BLaER1 (cell line): ENCODE measurements at regions not wholly inside any gene's neighbourhood (a gene's known extent, or its start where the extent isn't known, plus 50 kb on each side); places are given as distances from the start of the nearest gene placed in this dataset.
A peak's percentile ranks its signal among the peaks of the same experiment; 100 is the strongest.

Source experiments
- H3K27ac ChIP-seq: shearing (Covaris generic); formaldehyde crosslinking; 2 replicates; pipeline ENCODE4 v1.8.1; 2022
- H3K27me3 ChIP-seq: shearing (Covaris generic); formaldehyde crosslinking; 2 replicates; pipeline ENCODE4 v1.8.1; 2022
- H3K36me3 ChIP-seq: shearing (Covaris generic); formaldehyde crosslinking; 2 replicates; pipeline ENCODE4 v1.8.1; 2022
- H3K4me1 ChIP-seq: shearing (Covaris generic); formaldehyde crosslinking; 2 replicates; pipeline ENCODE4 v1.8.1; 2022
- H3K4me2 ChIP-seq: shearing (Covaris generic); formaldehyde crosslinking; 2 replicates; pipeline ENCODE4 v1.8.1; 2022
- H3K4me3 ChIP-seq: shearing (Covaris generic); formaldehyde crosslinking; 2 replicates; pipeline ENCODE4 v1.8.1; 2022
- H3K9ac ChIP-seq: shearing (Covaris generic); formaldehyde crosslinking; 2 replicates; pipeline ENCODE4 v1.8.1; 2022
- H3K9me3 ChIP-seq: shearing (Covaris generic); formaldehyde crosslinking; 2 replicates; pipeline ENCODE4 v1.8.1; 2022
- H4K20me1 ChIP-seq: shearing (Covaris generic); formaldehyde crosslinking; 2 replicates; pipeline ENCODE4 v1.8.1; 2022
- Cebpa-rat ChIP-seq: shearing (Covaris generic); IDR thresholded peaks from 2 replicates; pipeline ENCODE4 v1.8.1; 2022

DNA sequence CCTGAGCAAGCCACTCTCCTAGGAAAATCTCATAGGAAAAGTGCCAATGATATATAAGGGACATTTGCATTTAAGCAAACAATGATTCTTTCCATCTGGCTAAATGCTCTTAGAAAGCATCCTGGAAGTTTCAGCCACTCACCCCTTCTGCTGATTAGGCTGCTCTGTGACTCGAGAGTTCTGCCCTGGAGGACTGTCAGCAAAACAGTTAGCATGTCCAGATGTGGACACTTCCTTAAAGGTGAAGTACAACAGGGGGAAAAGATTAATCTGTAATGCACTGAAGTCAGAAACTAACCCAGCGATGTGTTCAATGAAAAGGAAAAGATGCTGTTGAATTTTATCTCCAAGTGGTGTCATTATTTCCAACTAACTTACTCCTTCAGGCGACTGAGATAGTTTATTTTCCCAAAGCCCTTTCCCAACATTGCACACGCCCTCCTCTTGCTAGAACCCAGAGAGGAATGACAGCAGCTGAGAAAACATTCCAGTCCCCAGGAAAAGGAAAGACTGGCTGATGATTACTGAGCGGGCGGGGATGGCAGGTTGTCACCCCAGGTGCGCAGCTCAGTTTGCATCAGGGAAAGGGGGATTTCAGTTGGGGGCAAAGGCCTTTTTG lies 214.0 kb downstream of the SS18 start:
- H3K4me3 ChIP-seq, result no peak overlapping the region
- H3K9ac ChIP-seq, result no peak overlapping the region
- H3K27me3 ChIP-seq, result no peaks in the 10 kb centered on the region
- H3K9me3 ChIP-seq, result no peaks in the 10 kb centered on the region
- H4K20me1 ChIP-seq, result no peaks in the 10 kb centered on the region
- H3K36me3 ChIP-seq, result no peaks in the 10 kb centered on the region
- no peak overlapping the region for H3K27ac ChIP-seq
- no peaks in the 10 kb centered on the region for H3K4me1 ChIP-seq
- H3K4me2 ChIP-seq, result no peak overlapping the region
- TF ChIP-seq Cebpa-rat, result no peak

DNA sequence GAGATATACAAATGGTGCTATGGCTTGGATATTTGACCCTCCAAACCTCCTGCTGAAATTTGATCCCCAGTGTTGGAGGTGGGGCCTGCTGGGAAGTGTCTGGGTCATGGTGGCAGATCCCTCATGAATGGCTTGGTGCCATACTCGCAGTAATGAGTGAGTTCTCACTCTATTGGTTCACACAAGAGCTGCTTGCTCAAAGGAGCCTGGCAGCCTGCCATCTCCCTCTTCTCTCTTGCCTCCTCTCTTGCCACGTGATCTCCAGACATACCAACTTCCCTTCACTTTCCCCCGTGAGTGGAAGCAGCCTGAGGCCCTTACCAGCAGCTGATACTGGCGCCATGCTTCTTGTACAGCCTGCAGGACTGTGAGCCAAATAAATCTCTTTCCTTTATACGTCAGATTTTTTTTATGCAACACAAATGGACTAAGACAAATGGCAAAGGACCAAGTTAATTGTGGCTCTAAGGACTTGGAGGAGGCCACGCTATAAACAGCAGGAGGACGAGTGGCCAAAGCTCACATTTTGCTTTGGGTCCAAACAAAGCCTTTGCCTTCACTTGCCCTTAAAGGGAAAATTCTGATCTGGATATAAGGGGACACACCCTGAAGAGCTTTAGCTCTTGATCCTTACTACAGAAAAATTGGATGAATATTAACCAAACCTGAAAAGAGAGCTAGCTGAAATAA lies 214.7 kb downstream of the SS18 start:
- H3K27me3 ChIP-seq, result no peaks in the 10 kb centered on the region
- H3K4me2 ChIP-seq, result no peak overlapping the region
- TF ChIP-seq Cebpa-rat, result no peak
- no peaks in the 10 kb centered on the region for H4K20me1 ChIP-seq
- no peak overlapping the region for H3K9ac ChIP-seq
- H3K27ac ChIP-seq, result no peak overlapping the region
- no peaks in the 10 kb centered on the region for H3K9me3 ChIP-seq
- no peaks in the 10 kb centered on the region for H3K36me3 ChIP-seq
- H3K4me1 ChIP-seq, result no peaks in the 10 kb centered on the region
- H3K4me3 ChIP-seq, result no peak overlapping the region

DNA sequence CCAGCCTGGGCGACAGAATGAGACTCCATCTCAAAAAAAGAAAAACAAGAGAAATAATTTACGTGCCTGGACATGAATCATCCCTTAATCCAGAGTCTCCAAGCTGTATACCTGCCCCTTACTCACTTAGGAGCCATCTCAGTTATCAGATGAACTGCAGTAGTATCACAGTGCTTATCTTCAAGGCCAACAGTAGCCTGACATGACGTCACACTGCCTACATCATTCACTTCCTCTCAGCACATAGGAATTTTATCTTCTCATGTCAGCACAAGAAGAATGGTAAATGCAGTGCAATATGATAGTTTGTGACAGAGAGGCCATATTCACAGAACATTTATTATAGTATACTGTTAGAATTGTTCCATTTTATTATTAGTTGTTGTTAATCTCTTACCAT lies 216.6 kb downstream of the SS18 start:
- H3K4me2 ChIP-seq, result no peak overlapping the region
- no peaks in the 10 kb centered on the region for H3K27me3 ChIP-seq
- no peaks in the 10 kb centered on the region for H3K4me1 ChIP-seq
- TF ChIP-seq Cebpa-rat, result no peak
- H3K4me3 ChIP-seq, result no peak overlapping the region
- H3K36me3 ChIP-seq, result no peaks in the 10 kb centered on the region
- H3K27ac ChIP-seq, result no peak overlapping the region
- no peak overlapping the region for H3K9ac ChIP-seq
- no peaks in the 10 kb centered on the region for H4K20me1 ChIP-seq
- H3K9me3 ChIP-seq, result no peaks in the 10 kb centered on the region

DNA sequence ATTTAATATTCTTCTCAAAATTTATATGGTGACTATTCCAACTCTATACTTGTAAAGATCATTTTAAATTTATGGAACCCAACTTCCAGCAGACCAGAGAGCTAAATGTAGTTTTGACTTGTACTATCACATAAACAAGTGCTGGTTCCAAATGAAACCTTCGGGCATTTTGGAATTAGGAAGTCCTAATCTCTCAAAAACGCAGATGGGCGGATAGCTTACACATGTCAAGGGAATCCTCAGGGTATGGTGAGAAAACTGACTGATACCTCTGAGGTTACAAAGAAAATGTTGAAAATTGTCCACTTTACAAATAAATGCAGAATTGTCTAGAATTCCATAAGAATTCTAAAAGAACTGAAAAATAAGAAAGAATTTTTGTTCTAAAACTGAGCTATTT lies 224.1 kb downstream of the SS18 start:
- Histone ChIP-seq H3K4me2 (no peak overlapping the region), H3K9me3 (no peaks in the 10 kb centered on the region), H3K27me3 (no peaks in the 10 kb centered on the region)

DNA sequence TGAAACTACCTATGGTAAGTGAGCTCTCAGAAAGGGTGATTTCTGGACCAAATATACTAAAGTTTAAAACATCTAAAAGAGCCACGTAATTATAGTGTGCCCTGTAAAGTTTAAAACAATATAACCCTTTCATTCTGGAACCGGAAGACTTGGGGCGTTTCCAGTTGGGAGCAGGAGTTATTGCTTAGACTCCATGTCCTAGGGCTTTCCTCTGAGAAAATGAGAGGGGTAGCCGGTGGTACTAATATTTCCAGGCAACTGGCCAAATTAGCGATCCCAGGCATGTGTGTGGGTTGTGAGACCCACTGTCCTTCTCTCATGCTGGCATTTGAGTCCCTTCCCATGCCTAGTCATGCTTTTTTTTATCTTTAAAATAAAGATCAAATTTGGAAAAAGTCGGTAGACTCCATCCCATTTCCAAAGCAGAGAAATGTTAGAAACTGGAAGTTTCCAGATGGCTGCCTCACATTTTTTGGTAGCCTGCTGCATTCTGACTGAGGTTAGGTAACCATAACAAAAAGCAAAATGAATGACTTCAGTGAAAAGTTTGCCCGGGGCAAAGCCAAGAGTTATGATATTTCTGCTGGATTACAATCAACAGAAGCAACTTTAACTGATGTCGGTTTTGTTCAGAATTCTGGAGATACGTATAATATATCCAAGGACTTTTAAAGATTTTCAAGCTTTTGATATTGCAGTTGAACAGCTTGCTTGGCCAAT lies 227.4 kb downstream of the SS18 start:
- Histone ChIP-seq H3K4me2 (no peak overlapping the region), H3K27me3 (no peaks in the 10 kb centered on the region), H4K20me1 (no peaks in the 10 kb centered on the region), H3K4me1 (no peaks in the 10 kb centered on the region), H3K4me3 (no peak overlapping the region), H3K27ac (no peak overlapping the region), H3K36me3 (no peaks in the 10 kb centered on the region), H3K9me3 (no peaks in the 10 kb centered on the region), H3K9ac (no peak overlapping the region)
- no peak for TF ChIP-seq Cebpa-rat

More for the DNA sequence above, 224.1 kb downstream of the SS18 start:
- no peak overlapping the region for H3K27ac ChIP-seq
- no peaks in the 10 kb centered on the region for H3K36me3 ChIP-seq
- no peak for TF ChIP-seq Cebpa-rat
- no peaks in the 10 kb centered on the region for H4K20me1 ChIP-seq
- H3K4me1 ChIP-seq, result no peaks in the 10 kb centered on the region
- H3K4me3 ChIP-seq, result no peak overlapping the region
- no peak overlapping the region for H3K9ac ChIP-seq

GRCh38 chr18:25853691-25854433 lies 236.6 kb downstream of the SS18 start:
- Histone ChIP-seq H3K36me3 (no peaks in the 10 kb centered on the region), H4K20me1 (no peaks in the 10 kb centered on the region), H3K4me1 (no peaks in the 10 kb centered on the region), H3K27ac (no peak overlapping the region), H3K9ac (no peak overlapping the region), H3K4me3 (no peak overlapping the region), H3K27me3 (no peaks in the 10 kb centered on the region), H3K4me2 (no peak overlapping the region), H3K9me3 (no peaks in the 10 kb centered on the region)
- no peak for TF ChIP-seq Cebpa-rat

GRCh38 chr18:25843791-25844190 lies 246.6 kb downstream of the SS18 start:
- Histone ChIP-seq H3K27ac (no peak overlapping the region), H3K4me2 (no peak overlapping the region; the same call in 1 of the 2 replicates), H3K4me1 (0 out of 2 replicates have a peak, but pooled peaks cover 6% of the 10 kb centered on the region), H3K27me3 (no peaks in the 10 kb centered on the region), H3K9ac (no peak overlapping the region), H3K4me3 (no peak overlapping the region), H4K20me1 (no peaks in the 10 kb centered on the region), H3K9me3 (no peaks in the 10 kb centered on the region), H3K36me3 (no peaks in the 10 kb centered on the region)
- no peak for TF ChIP-seq Cebpa-rat

DNA sequence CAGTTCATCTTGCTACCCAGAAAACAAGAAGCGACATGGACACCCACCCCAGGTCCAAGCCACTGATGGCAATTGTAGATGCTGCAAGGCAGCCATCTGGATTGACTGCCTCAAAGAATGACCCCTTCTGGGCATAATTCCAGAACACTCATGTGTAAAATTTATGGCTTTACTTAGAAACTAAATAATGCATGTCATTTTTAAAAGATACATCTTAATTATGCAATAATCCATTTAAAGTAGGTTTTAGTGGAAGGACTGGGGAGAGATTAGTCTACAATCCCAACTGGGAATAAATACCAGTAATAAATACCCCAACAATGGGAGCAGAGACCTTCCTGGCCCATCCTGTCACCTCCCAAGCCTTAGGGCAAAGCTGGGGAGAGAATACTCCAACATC lies 247.7 kb downstream of the SS18 start:
- no peak for TF ChIP-seq Cebpa-rat
- Histone ChIP-seq H3K4me1 (0 out of 2 replicates have a peak, but pooled peaks cover 6% of the 10 kb centered on the region), H3K27me3 (no peaks in the 10 kb centered on the region), H3K36me3 (no peaks in the 10 kb centered on the region), H4K20me1 (no peaks in the 10 kb centered on the region), H3K4me2 (no peak overlapping the region), H3K27ac (no peak overlapping the region), H3K9me3 (no peaks in the 10 kb centered on the region), H3K9ac (no peak overlapping the region), H3K4me3 (no peak overlapping the region)

DNA sequence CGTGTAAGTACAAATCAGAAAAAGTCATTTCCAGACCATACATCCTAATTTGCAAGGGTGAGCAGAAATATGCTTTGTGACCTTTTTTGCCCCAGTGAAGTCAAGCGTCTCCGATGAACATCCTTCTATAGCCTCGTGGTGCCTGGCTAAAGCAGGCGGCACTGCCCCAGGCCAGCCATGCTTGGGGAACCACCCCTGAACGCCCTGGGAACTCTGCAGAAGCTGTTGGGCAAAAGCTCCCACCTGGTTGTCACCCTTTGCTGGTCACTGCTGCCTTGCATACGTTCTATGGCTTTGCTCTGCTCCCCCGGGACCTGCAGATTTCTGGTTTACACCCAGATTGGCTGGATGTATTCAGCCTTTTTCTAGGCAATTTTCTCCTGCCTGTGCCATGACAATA lies 256.4 kb downstream of the SS18 start:
- Histone ChIP-seq H4K20me1 (no peaks in the 10 kb centered on the region), H3K9me3 (no peaks in the 10 kb centered on the region), H3K27ac (no peak overlapping the region), H3K4me3 (no peak overlapping the region), H3K4me1 (peaks cover 10% of the 10 kb centered on the region), H3K36me3 (no peaks in the 10 kb centered on the region), H3K9ac (no peak overlapping the region), H3K4me2 (peak overlapping the region; percentile 50), H3K27me3 (no peaks in the 10 kb centered on the region)
- TF ChIP-seq Cebpa-rat, result no peak
